PC-3 (cell line): ENCODE measurements at regions not wholly inside any gene's neighbourhood (a gene's known extent, or its start where the extent isn't known, plus 50 kb on each side); places are given as distances from the start of the nearest gene placed in this dataset.

Source experiments
- ATAC-seq: fragments of 200-7000 bp; cut with Tn5 transposase; 2 replicates; pipeline ENCODE4 v1.9.1; 2020; ENCODE audit warnings: mild to moderate bottlenecking, moderate library complexity
- BruUV-seq: library from RNA; stranded (reverse); fragments of 400-500 nt; replicated peaks from 2 replicates; lab custom pipeline; 2021; lab: Mats Ljungman, UMichigan
- CTCF ChIA-PET: fragments of 300-600 bp; sonication (Branson Sonifier 250); formaldehyde crosslinking; loops from one replicate; lab custom pipeline; 2022; ENCODE audit warnings: antibody characterized with exemption; lab: Charles Lee
- POLR2A ChIA-PET: fragments of 300-600 bp; sonication (Branson Sonifier 250); formaldehyde crosslinking; loops from one replicate; lab custom pipeline; 2022; ENCODE audit warnings: antibody characterized with exemption; ENCODE audit not compliant: unreplicated experiment; lab: Charles Lee
- DNase-seq: peaks from one replicate; pipeline ENCODE4 v3.0.0-alpha.2; 2015
- H2AFZ ChIP-seq: fragments of 300-600 bp; sonication (generic); 2 replicates; pipeline ENCODE4 v1.6.0; 2016; ENCODE audit warnings: antibody characterized with exemption, low read length
- H3F3A ChIP-seq: fragments of 300-600 bp; sonication (generic); one replicate; pipeline ENCODE4 v1.6.0; 2017; ENCODE audit warnings: antibody characterized with exemption, low read length, control low read depth, mild to moderate bottlenecking; ENCODE audit not compliant: unreplicated experiment
- H3K27ac ChIP-seq: fragments of 300-600 bp; sonication (generic); 2 replicates; pipeline ENCODE4 v1.5.1; 2016; ENCODE audit warnings: mild to moderate bottlenecking, low read length
- H3K27me3 ChIP-seq: fragments of 300-600 bp; sonication (generic); 2 replicates; pipeline ENCODE4 v1.6.1; 2016; ENCODE audit warnings: low read length, mixed read lengths
- H3K36me3 ChIP-seq: fragments of 300-600 bp; sonication (generic); 2 replicates; pipeline ENCODE4 v1.6.1; 2016; ENCODE audit warnings: low read depth, mixed run types, low read length, mixed read lengths
- H3K4me1 ChIP-seq: fragments of 300-600 bp; sonication (generic); 2 replicates; pipeline ENCODE4 v1.5.1; 2016; ENCODE audit warnings: low read length; ENCODE audit not compliant: insufficient read depth
- H3K4me2 ChIP-seq: fragments of 300-600 bp; sonication (generic); 2 replicates; pipeline ENCODE4 v1.6.0; 2016; ENCODE audit warnings: low read length
- H3K4me3 ChIP-seq: fragments of 300-600 bp; sonication (generic); 2 replicates; pipeline ENCODE4 v1.5.1; 2016; ENCODE audit warnings: mild to moderate bottlenecking, low read length, mixed read lengths
- H3K79me2 ChIP-seq: fragments of 300-600 bp; sonication (generic); 2 replicates; pipeline ENCODE4 v1.6.1; 2017; ENCODE audit warnings: low read length, mixed read lengths
- H3K9ac ChIP-seq: fragments of 300-600 bp; sonication (generic); 2 replicates; pipeline ENCODE4 v1.6.0; 2016; ENCODE audit warnings: mild to moderate bottlenecking, low read length
- H3K9me2 ChIP-seq: fragments of 300-600 bp; sonication (generic); replicated peaks from 2 replicates; pipeline ENCODE4 v1.6.1; 2016; ENCODE audit warnings: mixed run types, low read length, mixed read lengths
- H3K9me3 ChIP-seq: fragments of 300-600 bp; sonication (generic); 2 replicates; pipeline ENCODE4 v1.6.1; 2016; ENCODE audit warnings: low read length, mixed read lengths
- H4K20me1 ChIP-seq: fragments of 300-600 bp; sonication (generic); 2 replicates; pipeline ENCODE4 v1.6.1; 2016; ENCODE audit warnings: low read length, mixed read lengths
- CTCF ChIP-seq: fragments of 300-600 bp; sonication (generic); conservative IDR thresholded peaks from 2 replicates; pipeline ENCODE4 v1.5.1; 2017; ENCODE audit warnings: antibody characterized with exemption, low read depth, mild to moderate bottlenecking, low read length
- EZH2 ChIP-seq: fragments of 300-600 bp; sonication (generic); IDR thresholded peaks from one replicate; pipeline ENCODE4 v1.6.1; 2017; ENCODE audit warnings: antibody characterized with exemption, mild to moderate bottlenecking, low read length; ENCODE audit not compliant: unreplicated experiment
- EZH2phosphoT487 ChIP-seq: fragments of 300-600 bp; sonication (generic); IDR thresholded peaks from 2 replicates; pipeline ENCODE4 v1.6.1; 2018; ENCODE audit warnings: mild to moderate bottlenecking, antibody characterized with exemption, low read length, borderline replicate concordance
- intact Hi-C: fragments of 100-400 bp; cut with micrococcal nuclease; formaldehyde crosslinking; loops from 2 replicates; pipeline ENCODE4 v1.9.0; 2023

- ChIA-PET POLR2A (no interaction called here), CTCF (no interaction called here)
- H2AFZ ChIP-seq: no peak overlapping the region
- TF ChIP-seq CTCF (no peak), EZH2 (no peak), EZH2phosphoT487 (no peak)
- intact Hi-C loops: no loop called here
- H3K9me2 ChIP-seq: no peaks in the 10 kb centered on the region
- ATAC-seq: no peak
- no peak overlapping the region for H3K4me2 ChIP-seq
- no TSS peak for BruUV-seq
- H3K79me2 ChIP-seq: no peaks in the 10 kb centered on the region
- H3K9me3 ChIP-seq: no peaks in the 10 kb centered on the region
- H3K9ac ChIP-seq: no peak overlapping the region
- no peaks in the 10 kb centered on the region for H3K36me3 ChIP-seq
- no peaks in the 10 kb centered on the region for H4K20me1 ChIP-seq
- no peaks in the 10 kb centered on the region for H3K4me1 ChIP-seq
- no peak overlapping the region for H3K4me3 ChIP-seq
- H3K27ac ChIP-seq: no peak overlapping the region
- peaks cover 8% of the 10 kb centered on the region; the same call in 1 of the 2 replicates for H3K27me3 ChIP-seq
- DNase-seq: no peak
- H3F3A ChIP-seq: no peaks in the 10 kb centered on the region
Observed at GRCh38 chr1:83508485-83509151, 490.3 kb downstream of the TTLL7 start.

DNA sequence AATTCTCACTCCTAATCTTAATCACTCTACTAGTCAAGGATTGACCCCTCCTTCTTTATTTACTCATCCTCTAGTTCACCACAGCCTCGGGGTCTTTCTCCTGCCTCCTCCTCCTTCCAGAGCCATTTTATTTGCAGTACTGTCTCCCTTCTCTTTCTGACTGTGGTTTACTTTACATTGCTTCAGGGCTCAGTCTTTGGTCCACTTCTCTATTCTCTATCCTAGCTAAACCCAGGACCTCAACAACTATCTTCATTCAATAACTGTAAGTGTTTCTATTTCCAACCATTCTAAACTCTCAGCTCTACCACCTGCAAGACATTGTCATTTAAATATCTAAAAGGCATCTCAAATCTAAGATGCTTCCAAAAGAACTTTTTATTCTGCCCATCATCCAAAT, 493.8 kb downstream of the TTLL7 start:
- no TSS peak for BruUV-seq
- H3K36me3 ChIP-seq: no peaks in the 10 kb centered on the region

More for the DNA sequence above, 493.8 kb downstream of the TTLL7 start:
- ChIA-PET POLR2A (no interaction called here), CTCF (no interaction called here)
- intact Hi-C loops: no loop called here
- no peaks in the 10 kb centered on the region for H3K9me2 ChIP-seq
- H3K9me3 ChIP-seq: no peaks in the 10 kb centered on the region
- H3K79me2 ChIP-seq: no peaks in the 10 kb centered on the region
- no peak overlapping the region for H3K9ac ChIP-seq
- H3K27me3 ChIP-seq: peaks cover 11% of the 10 kb centered on the region; the same call in 1 of the 2 replicates
- H3K4me1 ChIP-seq: no peaks in the 10 kb centered on the region
- TF ChIP-seq CTCF (no peak), EZH2phosphoT487 (no peak), EZH2 (no peak)
- no peaks in the 10 kb centered on the region for H4K20me1 ChIP-seq
- DNase-seq (no peak), ATAC-seq (no peak)
- H3K4me2 ChIP-seq: no peak overlapping the region
- no peak overlapping the region for H2AFZ ChIP-seq
- no peaks in the 10 kb centered on the region for H3F3A ChIP-seq
- no peak overlapping the region for H3K27ac ChIP-seq
- H3K4me3 ChIP-seq: no peak overlapping the region
